Stimulated activated CD8-positive, alpha-beta memory T cell treated with anti-CD3 and anti-CD28 coated beads, Interleukin-4, amount 100 ng/mL, for 1 hour (primary cell): ENCODE measurements at regions not wholly inside any gene's neighbourhood (a gene's known extent, or its start where the extent isn't known, plus 50 kb on each side); places are given as distances from the start of the nearest gene placed in this dataset.
"Not testable (repeated sequence)": the region's sequence is repeated elsewhere in the genome, so short reads cannot be mapped to it uniquely, and the experiment has no call there.

ENCODE experiments used
- DNase-seq, 2 donors: peaks; one replicate each; pipeline ENCODE4 v3.0.0-alpha.2; 2020; ENCODE audit warnings: low read depth in 2 of 2, low spot score in 1 of 2

DNA sequence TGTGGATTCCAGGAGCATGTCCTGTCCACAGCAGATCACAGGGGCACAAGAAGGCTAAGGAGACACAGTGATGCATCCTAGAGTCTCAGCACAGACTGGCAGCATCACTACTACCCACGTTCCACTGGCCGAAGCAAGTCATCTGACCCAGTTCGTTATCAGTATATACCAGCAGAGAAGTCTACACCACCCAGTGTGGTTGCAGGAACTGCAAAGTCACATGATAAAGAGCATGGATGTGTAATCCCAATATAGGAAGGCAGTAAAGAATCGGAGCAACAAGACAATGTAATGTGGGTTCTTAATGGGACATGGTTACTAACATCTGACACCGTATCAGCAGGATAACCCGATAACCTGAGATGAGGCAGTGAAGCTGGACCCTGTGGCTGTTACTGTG, 246.6 kb downstream of the RRAGC start:
- DNase-seq: no peak

DNA sequence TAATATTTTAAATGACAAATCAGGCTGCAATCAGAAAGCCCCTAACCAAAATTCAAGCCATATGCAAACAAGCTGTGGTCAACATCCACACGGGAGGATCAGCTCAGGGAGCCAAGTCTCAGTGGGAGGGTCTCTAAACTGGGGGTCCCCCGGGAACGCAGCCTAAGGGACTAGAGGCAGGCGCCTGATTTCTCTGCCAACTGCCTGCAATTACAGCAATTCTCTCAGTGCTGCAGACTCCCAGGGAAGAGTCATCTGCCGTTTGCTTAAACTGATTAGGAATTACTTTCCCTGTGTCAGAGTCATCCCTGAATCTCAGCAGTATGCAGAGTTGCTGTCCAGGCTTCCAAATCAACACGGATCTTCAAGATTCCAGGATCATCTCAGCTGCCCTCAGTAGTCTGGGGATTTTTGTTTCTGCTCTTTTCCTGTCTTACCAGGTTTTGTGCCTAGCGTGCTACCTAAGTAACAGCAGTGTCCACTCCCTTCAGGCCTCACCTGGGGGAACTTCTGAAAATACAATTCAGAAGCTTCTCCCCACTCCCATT, 247.8 kb downstream of the RRAGC start:
- no peak for DNase-seq

DNA sequence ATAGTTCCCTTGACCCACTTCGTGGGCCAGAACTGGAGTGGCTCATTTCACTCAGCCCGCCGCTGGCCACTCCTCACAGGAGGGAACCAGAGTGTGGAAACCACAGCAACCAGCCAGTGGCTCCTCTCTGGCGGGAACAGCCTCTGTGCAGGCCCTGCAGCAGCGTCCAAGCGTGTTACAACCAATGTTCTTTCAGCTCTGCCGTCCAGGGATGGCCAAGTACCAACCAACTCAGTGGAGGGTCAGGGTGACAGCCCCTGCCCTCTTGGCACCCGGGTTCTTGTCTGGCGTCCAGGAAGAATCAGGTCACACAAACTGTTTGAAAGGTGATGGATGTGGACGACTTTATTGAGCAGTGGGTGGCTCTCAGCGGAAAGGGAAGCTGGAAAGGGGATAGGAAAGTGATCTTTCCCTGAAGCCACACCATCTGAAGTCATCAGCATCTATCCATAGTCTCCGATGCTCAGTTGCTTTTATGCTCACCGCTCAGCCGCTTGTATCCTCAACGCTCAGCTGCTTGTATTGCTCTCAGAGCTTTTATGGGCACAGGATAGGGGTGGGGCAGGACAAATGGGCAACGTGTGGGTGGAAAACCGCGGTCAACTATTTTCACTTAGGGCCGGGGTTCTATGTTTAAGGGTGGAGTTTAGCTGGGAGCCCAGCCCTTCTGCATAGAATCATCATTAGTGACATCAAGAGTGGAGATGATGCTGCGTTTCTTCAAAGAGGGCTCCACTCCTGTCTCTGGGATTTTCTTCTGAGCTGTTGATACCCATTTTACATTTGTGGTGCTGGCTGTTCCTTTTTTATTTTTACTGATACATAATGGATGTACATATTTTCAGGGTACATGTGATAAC, 250.2 kb downstream of the RRAGC start:
- DNase-seq: no peak

DNA sequence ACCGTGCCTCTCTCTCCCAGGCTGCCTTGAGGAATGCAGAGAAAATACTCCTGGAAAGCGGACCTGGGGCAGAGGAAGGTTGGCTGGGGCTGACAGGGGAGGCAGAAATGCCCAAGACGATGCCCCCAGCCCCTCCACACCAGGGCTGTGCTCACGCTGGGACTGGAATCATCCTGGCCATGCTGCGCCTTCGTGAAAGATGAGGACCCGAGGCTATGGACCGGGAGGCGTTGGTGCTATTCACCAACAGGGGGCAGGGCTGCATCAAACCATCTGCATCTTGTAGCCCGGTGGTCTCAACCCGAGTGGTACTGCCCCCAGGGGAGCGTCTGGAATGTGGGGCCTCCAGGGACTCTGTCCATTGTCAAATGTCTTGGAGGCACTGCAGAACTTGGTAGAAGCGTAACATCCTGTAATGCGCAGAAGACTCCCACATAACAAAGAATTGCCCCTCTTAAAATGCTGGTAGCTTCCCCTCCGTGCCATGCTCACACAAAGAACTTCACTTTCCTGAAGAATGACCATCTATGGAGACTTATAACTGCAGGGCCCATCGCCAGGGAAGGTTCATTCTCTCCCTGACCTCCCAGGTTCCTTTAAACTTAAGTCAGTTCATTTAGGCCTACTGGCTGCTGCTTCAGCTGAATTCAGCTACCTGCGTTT, 251.2 kb downstream of the RRAGC start:
- DNase-seq: no peak

DNA sequence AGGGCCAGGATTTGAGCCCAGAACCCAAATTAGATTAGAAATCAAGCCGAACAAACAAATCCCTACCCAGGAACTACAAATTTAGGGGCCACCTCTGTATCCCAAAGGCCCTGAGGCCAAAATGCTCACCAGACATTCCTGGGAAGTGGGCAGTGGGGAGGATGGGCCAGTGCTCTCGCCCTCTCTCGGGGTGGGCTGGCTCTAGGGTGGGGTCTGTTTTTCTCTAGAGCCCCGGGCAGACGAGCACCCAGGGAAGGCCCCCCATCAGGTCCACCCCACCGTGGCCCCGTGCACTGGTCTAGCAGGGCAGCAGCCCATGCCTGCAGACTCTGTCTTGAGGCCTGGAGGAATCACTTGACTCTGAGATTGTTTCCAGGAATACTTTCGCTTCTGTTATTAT, 252.0 kb downstream of the RRAGC start:
- DNase-seq: no peak

DNA sequence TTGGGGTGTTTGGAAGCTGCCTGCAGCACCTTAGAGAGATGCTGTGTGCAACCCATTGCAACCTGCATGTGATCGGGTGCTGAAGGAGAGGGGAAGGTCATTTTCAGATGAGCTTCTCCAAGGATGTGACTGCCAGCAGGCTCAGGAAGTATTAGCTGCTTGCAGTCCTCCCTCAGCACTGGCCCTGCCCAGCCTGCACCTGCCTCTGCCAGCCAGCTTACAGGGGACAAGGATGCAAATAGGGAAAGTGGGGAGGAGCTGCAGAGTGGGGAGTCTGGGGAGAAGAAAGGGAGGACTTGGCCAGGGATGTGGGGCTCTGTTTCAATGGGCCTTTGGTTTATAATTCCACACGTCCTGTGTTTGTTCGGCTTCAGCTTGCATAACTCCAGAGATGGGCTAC, 254.5 kb downstream of the RRAGC start:
- DNase-seq: no peak

DNA sequence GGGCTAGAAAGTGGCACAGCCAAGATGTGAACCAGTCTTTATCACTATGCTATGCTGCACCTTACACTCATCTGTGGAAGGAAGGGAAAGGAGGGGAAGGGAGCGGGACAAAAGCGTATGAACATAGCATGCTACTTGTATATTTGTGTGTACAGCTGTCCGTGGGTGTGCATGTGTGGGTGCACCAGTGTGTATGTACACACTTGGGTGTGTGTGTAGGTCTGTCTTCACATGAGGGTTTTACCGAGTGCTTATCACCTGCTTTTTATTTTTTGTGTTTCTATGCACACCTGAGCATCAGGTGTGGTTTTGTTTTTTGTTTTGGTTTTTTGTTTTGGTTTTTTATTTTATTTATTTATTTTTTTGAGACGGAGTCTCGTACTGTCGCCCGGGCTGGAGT, 255.7 kb downstream of the RRAGC start:
- no peak for DNase-seq

DNA sequence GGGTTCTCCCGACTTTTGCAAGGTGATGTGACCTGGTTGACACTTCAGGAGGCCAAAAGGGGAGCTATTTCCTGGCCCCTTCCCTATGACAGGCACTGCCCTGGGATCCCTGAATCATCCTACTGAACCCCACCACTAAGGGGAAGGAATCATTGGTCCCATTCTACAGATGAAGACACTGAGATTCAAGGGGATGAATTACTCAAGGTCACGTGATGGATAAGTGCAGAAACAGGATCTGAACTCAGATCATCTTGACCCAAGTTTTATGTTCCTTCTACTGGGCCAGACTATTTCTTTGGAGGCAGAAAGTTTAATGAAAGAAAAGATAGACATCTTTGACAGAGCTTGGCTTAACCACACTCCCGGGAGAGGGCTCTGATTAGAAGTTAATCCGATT, 258.7 kb downstream of the RRAGC start:
- no peak for DNase-seq

DNA sequence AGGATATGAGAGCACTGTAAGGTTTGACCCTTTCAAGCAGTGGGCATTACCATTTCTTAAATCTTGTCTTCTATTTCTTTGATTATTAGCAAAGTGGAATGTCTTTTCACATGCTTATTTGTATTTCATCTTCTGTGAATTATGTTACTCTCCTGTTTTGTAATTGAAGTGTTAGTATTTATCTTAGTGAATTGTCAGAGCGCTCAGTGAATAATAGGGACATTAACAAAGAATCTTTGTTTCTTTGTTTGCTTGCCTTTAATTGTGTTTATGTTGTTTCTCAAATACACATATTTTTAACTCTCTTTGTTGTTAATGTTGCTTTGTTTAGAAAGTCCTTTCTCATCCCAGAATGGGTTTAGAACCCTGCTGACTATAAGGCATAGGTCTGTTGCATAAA, 259.3 kb downstream of the RRAGC start:
- DNase-seq: no peak

DNA sequence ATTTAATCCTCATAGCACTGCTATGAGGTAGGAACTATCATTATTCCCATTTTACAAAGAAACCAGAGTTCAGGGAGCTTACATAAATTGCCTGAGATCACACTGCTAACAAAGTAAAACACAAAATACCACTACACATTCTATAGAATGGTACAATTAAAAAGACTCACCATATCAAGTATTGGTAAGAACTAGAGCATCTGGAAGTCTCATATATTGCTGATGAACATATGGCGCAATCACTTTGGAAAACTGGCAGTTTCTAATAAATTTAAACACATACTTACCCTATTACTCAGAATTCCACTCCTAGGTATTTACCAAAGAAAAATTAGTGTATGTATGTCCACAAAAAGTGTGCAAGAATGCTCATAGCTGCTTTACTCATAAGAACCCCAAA, 261.5 kb downstream of the RRAGC start:
- DNase-seq: no peak

DNA sequence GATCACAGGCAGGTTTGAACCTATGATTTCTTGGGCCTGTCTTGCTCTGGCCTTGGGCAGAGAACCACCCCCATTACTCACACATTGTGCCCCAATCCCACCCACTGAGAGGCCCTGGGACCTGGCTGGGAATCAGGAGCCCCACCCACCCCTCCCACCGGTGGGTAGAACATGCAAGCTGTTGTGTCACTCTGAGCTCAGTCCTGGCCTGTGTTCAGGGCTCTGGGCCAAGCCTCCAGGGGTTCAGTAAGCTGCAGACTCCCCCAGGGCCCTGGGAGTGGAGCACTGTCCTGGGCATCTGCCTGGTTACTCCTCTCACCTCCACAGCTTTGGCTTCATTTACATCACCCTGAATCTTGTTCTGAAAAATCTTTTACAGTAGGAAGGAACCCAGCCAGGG, 270.5 kb downstream of the RRAGC start:
- no peak for DNase-seq

DNA sequence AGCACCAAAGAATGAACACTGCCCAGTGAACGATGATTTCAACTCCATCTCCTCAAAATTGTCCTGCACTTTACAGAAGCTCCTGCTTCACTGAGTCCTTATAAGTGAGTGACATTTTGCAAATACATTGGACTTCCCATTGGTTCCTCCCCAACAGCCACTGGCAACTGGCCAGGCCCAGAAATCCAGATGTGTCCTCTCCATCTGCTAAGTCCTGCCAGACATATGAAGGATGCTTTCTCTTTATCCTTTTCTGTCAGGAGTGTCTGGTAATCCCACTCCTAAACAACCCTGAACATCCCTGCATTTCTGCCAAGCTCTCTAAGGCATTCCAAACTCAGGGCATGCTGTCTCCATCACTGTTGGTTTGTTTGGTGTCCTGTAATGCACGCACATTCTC, 271.8 kb downstream of the RRAGC start:
- DNase-seq: no peak

DNA sequence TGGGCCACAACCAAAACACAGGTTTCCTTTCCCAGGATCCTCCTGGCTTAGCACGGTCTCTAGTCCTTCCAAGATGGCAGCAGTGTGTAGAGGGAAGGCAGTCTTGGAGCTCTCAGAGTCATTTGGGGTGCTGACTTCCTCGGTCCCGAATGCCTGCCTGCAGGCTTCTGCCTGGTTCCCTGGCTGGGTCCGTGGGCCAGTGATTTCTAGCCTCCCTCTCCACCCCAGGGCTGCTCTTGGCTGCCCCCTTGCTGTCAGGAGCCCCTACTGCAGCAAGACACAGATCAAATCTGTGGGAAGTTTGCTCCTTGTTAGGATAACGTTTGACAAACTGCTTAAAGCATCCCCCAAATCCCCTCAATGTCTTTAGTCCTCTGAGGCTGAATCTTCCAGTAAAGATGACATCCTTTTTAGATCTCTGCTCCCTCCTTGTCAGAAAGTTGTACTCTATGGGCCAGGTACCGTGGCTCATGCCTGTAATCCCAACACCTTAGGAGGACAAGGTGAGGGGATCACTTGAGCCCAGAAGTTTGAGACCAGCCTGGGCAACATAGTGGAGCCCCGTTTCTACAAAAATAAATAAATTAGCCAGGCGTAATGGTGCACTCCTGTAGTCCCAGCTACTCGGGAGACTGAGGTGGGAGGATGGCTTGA, 272.5 kb downstream of the RRAGC start:
- peak in 1 of 2 donors; percentile 9 for DNase-seq

DNA sequence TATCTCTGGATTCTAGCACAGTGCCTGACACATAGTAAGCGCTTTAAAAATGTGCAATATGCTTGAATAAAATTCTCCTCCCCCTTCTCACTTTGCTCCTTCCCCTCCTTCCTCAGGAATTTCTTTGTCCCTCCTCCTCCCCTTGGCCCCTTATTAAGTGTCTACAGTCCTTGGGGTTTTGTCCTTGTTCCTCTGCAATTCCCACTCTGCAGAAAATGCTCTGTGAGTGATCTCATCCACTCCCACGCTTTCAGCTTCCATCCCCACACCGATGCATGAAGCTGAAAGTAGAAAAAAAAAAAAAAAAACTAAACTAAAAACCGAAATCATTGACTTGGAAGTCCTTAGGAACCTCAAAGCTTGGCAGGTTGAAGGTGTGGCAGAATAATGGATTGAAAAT, 273.6 kb downstream of the RRAGC start:
- no peak for DNase-seq

DNA sequence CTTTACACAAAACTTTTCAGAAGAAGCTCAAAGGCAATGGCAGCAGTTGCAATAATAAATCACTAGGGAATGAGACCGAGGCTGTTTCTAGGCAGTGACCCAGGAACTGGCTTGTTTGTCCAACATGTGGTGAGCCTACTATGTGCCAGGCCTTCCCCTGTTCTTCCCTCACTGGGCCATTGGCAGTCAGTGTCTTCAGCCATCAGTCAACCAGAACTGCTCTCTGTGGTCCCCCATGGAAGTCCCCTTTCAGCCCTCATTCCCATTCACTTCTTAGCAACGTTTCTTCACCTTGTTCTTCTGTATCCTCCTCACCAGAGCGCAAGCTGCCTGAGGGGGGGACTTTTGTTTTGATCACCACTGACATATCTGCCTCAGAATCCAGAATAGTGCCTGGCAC, 274.1 kb downstream of the RRAGC start:
- DNase-seq: no peak

DNA sequence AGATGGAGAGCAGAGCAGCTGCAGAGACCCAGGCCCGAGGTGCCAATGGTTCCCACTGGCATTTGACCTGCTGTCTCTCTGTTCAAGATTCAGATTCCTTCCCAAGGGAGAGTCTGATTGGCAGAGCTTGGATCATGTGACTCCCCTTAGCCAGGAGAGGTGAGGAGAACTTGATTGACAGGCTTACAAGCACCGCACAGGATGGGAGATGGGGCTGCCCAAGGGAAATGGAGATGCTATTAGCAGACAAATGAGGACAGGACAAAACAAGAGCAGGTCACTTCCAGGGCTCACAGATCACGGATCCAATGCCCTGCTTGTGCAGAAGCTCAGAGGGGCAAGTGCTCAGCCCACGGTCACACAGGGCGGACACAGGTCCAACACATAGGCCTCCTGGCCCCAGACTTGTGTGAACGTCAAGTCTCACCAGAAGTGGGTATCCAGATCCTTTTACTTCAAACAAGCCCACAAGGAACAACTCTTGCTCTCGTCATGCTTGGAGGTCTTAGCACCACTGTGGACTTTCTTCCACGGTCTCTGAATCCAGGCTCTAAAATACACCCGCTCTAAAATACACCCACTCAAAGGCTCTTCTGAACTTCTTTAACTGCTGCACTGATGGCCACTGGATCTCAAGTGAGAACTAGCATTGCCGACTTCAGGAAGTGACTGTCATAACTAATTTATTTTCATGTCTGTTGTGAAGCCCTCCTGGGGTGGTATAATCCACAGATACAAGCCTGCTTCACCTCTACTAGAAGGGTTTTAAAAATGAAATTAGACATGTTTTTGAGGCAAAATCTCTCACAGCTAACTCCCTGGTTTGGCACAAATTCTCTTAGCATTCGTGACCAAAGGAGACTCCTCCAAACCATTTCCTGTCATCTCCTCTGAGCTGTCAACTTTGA, 274.9 kb downstream of the RRAGC start:
- no peak for DNase-seq

DNA sequence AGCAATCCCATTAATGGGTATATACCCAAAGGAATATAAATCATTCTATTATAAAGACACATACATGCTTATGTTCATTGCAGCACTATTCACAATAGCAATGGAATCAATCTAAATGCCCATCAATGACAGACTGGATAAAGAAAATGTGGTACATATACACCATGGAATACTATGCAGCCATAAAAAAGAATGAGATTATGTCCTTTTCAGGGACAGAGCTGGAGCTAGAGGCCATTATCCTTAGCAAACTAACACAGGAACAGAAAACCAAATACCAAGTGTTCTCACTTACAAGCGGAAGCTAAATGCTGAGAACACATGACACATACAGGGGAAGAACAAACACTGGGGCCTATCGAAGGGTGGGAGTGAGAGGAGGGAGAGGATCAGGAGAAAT, 276.3 kb downstream of the RRAGC start:
- DNase-seq: not testable (repeated sequence)

DNA sequence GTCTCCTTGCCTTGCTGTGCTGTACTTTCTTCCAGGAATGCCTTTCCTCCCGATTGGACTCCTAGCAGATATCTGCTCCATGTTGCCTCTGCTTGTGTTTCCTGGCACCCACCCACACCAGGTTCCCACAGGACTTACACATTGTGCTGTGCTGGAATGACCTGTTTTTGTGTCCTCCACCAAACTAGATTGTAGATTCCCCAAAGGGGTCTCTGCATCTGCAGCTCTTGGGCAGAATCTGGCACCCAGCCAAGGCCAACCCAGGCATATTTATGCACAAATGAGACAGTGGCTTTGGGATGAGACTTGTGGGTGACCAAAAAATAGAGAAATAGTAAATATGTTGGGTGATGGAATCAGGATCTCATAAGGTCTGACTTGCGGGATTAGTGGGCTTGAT, 278.2 kb downstream of the RRAGC start:
- DNase-seq: no peak

DNA sequence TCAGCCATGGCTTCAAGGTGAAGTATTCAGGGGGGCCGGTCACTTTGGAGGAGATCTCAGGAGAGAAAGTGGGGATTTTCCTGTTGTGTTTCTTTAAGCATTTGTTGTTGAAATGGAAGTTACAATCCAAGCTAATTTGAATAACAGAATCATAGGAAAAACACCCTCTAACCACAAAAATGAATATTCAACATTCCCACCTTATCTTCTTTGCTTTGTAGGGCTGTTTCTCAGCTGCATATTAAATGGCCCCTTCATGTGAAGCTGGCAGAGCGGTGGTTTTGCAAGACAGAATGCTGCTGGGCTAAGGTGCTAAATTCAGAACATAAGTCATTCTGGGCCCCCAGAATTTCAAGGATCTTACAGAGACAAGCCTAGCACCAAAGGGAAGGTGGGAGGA, 279.0 kb downstream of the RRAGC start:
- DNase-seq: no peak

DNA sequence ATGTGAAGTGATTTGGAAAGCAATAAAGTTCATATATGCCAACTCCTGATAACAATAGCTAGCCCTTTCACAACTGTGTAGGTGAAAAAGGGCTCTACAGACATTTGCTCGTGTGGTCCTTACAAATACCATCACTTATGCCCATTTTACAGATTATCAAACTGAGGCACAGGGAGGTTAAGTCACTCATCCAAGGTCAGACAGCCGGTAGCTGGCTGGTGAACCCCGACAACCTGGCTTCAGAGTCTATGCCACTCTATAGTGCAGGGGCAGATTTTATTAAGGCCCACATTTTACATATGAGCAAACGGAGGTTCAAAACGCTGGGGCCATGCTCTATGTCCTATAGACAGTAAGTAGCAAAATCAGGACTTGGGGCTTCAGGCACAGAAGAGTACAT, 280.5 kb downstream of the RRAGC start:
- DNase-seq: no peak
